HG03457 (cell line): ENCODE measurements at regions not wholly inside any gene's neighbourhood (a gene's known extent, or its start where the extent isn't known, plus 50 kb on each side); places are given as distances from the start of the nearest gene placed in this dataset.
"Not testable (repeated sequence)": the region's sequence is repeated elsewhere in the genome, so short reads cannot be mapped to it uniquely, and the experiment has no call there.

Experiments
- ATAC-seq: cut with Tn5 transposase; IDR thresholded peaks from one replicate; pipeline ENCODE4 v1.9.1; 2021; ENCODE audit warnings: moderate number of reproducible peaks; ENCODE audit not compliant: unreplicated experiment

DNA sequence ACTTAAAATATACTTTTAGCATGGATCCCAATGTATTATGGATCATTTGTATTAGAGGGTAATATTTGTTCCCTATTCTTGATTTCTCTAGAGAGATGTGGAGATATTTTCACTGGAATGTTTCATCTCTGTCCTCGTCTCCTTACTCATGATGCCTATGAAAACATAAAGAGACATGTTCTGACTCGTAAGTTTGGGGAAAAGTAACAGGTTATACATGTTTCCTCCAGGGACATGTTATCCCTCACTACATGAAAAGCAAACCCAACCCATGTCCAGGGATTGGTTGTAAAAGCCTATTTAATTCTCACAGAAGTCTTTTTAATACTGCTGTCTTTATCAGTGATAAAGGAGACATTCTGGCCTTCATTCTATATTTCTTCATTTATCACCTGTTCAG, 621.4 kb downstream of the GABRG1 start:
- ATAC-seq, result no peak

DNA sequence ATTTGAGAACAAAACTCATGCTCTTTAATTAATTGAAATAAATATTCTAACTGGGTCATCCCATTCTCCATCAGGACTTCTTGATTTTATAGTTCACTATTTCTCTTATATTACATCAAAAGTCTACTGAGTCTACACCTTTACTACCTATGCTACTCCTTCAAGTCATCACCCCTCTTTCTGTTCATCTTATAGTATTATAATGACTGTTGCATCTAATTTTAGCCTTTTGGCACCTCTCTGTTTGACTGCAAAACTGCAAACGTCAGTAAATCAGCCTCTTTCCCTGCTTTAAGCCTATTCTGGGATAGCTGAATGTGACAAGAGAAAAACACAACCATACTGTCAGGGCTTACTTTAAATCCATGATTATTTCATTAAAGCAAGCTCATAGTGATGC, 639.1 kb downstream of the GABRG1 start:
- ATAC-seq, result no peak

DNA sequence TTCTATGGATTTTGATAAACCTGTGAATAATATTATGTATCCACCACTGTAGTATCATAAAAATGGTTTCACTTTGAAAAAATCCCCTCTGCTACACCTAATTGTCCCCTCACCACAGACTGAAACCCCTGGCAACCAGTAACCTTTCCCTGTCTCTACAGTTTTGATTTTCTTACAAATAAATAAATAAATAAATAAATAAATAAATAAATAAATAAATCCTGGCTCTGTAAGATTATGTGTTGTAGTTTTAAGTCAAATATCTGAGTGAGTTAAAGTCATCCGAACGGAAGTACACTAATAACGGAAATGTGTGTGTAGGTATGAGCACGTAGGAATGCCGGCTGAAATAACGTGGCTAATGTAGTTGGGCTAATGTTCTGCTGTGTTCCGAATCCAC, 641.5 kb downstream of the GABRG1 start:
- no peak for ATAC-seq

DNA sequence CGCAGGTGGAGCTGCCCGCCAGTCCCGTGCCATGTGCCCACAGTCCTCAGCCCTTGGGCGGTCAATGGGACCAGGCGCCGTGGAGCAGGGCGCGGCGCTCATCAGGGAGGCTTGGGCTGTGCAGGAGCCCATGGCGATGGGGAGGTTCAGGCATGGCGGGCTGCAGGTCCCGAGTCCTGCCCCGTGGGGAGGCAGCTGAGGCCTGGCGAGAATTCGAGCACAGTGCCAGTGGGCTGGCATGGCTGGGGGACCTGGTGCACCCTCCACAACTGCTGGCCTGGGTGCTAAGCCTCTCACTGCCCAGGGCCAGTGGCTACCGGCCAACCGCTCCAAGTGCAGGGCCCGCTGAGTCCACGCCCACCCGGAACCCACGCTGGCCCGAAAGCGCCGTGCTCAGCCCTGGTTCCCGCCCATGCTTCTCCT, 646.5 kb downstream of the GABRG1 start:
- no peak for ATAC-seq

DNA sequence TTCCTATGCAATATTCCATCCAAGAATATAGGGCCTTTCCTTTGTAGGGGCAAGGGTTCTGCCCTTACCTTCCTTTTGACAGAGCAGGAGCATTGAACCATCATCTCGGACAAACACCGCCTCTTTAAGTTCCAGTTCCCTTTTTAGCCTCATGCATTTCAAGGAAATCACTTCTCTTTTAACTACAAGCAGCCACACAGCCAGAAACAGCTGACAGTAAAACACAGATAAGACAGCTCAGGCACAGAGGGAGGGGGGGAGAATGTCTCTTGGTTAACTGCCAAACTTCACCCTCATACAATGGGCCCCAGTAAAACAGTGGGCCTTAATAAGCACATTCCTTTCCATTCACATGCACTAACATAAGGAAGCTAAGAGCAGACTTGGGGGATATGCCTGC, 648.3 kb downstream of the GABRG1 start:
- no peak for ATAC-seq

DNA sequence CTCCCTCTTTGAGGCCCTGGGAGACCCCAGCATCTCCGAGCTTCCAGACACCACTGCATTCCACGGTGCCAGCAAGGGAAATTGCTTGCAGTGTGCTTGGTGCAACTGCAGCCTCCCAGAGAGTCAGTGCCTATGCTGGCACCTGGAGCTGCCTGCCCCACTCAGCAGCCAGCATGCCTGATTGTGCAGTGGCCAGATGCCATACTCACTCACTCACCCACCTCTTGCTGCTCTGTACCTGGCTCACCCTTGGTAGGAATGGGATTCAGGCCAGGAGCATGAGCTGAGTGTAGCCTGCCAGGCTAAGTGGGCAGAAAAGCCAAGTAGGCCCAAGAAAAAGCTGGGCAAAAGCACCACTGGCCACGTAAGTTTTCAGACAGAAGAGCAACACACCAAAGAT, 651.4 kb downstream of the GABRG1 start:
- no peak for ATAC-seq

DNA sequence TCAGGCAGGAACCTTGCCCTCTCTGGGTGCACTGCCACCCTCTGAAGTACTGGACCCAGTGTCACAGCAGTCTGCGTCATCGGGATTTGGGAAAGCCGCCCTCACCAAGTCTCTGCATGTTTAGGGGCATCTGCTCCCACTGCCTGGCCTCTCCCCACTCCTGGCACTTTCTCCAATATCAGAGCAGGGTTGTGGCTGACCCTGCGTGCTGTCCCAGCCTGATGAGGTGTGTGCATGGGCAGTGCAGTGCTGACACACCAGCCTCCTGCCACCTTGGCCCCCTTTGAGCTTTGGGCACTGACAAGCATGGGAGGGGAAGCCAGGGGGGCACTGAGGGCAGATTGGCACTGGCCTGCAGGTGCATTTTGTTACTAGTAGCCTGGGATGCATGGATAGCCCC, 652.5 kb downstream of the GABRG1 start:
- ATAC-seq, result no peak

DNA sequence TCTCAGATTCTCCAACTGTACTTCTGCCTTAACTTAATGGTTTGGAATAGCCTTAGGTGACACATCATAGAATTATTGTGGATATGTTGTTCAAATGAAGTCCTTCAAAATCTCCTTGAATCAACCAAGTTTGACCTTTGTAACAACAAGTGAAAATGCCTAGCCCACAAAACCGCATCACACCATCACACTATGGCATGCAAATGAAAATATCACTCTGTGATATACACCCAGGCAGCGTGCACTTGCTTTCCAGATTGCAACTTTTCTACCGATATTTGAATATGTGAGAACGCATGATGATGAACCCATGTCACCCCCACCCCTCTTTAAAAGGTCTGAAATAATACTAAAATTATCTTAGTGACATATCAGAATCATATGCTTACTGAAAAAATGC, 656.7 kb downstream of the GABRG1 start:
- no peak for ATAC-seq

DNA sequence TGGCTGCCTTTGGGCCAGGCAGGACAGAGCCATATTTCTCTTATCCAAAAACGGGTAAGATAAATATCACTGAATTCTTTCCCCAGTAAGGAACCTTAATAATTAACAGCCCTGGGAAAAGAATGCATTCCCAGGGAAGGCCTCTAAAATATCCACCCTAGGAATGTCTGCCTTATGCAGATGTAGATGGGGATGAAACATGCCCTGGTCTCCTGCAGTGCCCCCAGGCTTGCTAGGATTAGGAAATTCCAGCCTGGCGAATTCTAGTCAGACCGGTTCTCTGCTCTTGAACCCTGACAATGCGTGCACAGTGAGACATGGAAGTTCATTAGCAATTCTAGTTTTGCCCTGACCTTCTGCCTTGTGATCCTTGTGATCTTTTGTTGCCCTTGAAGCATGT, 663.7 kb downstream of the GABRG1 start:
- not testable (repeated sequence) for ATAC-seq

DNA sequence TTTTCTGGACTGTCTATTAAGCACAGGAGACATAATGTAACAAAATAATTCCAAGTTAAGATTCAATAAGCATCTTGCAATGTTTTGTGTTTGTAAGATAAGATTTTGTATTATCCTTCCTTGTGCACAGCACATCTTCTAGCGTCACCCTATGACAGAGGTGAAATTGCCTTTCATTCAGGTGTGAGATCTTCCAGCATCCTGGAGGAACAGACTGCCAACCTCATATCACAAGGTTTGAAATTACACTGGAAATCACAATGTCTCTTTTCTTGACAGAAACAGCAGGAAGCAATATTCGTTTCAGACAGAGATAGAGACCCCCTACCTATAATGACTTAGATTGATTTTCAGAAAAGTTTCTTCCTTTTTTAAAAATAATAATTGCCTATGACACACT, 668.6 kb downstream of the GABRG1 start:
- ATAC-seq, result no peak

DNA sequence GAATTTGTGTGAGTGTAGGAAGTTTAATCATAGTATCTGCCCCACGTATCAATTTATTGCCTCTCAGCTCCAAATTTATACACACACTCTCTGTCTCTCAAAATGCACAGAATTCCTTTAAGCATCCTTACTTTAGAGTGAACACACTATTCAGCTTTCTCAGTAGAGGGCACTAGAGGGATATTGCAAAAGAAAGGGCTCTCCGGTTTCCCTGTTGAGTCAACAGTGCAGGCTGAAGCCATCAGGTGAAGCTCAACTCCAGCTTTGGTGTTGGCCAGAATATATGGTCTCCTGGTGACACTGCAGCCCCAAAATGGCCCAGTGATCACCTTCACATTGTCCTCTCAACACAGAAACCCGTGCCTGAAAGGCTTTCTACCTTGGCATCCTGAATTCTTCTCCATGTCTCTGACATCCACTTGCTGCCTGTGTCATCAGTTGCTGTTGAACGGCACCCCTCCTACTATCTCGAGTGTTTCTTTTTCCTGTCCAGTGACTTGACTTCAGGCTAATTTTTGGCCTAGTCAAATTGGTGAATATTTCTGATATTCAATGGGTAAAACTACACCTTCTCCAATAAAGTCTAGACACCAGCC, 670.5 kb downstream of the GABRG1 start:
- ATAC-seq, result no peak

DNA sequence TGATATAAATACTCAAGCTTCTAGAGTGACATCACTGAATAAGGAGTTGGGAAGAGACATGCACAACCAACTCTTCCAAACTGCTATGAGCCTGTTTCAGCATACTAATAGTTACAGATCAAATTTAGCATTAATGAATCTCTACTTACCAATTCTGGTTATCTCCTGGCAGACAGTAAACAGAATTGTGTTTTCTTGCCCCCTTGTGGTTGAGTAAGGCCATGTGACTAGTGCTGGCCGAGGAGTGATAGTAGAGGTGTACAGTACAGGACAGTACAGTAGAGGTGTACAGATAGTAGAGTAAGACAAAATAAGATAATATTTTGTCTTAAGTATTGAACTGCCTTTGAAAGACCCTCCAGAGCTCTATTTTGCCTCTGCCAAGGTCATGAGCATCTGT, 681.4 kb downstream of the GABRG1 start:
- ATAC-seq, result no peak

DNA sequence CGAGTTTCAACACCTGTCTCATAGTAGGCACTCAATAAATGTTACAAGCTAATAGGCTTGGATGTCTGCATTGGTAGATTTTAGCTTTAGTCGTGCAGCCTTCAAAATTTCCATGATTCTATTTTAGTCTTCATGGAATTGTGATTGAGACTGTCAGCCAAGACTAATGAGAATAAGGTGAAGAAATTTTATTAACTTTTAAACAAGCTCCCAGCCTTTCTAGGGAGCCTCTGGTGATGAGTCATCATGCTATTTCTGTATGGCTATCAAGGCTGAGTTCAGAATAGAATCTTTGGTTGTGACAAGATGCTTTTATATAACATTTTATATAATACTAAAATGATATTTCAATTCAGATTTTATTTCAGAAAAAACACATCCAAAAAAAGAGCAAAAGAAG, 685.8 kb downstream of the GABRG1 start:
- no peak for ATAC-seq

DNA sequence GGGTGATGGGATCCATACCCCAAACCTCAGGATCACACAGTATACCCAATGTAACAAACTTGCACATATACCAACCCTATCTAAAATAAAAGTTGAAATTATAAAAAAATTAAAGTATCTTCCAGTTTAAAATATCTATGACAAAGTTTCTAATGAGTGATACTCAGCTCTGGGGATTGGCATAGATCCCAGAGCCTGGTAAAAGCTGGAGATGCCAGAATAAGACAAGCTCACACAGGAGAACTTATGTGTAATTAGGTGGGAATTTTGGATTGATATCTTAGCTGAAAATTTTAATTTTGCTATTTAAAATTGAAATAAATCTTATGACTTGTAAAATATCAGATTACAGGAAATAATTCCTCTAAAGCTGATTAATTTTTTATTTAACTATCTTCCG, 686.5 kb downstream of the GABRG1 start:
- ATAC-seq, result no peak

DNA sequence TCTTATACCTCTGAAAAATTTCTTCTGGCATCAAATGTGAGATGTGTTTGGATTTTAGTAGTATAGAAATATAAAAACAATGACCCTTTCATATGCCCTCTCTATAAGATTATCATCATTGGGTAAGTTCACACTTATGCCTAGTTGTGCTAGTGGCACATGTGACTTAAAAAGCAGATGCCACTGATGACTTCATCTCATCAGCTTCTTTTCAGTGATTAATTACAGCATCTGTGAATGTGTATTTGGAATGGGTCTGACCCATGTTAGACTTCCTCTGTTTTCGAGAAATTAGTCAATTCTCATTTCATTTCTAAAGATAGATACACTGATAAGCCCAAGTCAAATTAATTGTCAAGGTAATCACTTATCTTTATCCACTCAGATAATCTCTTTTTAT, 698.7 kb downstream of the GABRG1 start:
- ATAC-seq, result no peak

DNA sequence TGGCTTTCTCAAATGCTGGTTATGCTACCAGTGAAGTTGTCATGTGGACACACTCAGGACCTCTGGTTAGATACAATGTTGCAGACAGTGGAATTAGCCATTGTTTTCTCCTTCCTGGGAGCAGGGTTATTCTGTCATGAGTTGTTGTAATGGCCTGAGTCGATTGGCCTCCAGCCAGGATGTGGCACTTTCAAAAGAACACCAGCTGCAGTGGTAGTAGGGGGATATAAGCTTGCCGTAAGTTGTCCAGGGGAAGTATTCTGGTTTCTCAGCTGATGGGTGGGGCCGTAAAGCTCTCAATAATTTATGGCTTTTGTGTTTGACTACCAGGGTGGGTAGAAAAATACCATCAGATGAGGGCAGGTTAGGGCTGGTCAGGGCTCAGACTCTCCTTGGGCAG, 697.5 kb upstream of the GNPDA2 start:
- ATAC-seq, result no peak

DNA sequence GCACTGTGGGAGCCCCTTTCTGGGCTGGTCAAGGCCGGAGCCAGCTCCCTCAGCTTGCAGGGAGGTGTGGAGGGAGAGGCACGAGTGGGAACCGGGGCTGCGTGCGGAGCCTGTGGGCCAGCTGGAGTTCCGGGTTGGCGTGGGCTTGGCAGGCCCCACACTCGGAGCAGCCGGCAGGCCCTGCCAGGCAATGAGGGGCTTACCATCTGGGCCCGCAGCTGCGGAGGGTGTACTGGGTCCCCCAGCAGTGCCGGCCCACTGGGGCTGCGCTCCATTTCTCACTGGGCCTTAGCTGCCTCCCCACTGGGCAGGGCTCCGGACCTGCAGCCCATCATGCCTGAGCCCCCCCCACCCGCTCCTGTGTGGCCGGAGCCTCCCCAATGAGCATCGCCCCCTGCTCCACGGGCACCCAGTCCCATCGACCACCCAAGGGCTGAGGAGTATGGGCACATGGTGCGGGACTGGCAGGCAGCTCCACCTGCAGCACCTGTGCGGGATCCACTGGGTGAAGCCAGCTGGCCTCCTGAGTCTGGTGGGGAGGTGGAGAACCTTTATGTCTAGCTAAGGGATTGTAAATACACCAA, 693.8 kb upstream of the GNPDA2 start:
- not testable (repeated sequence) for ATAC-seq

DNA sequence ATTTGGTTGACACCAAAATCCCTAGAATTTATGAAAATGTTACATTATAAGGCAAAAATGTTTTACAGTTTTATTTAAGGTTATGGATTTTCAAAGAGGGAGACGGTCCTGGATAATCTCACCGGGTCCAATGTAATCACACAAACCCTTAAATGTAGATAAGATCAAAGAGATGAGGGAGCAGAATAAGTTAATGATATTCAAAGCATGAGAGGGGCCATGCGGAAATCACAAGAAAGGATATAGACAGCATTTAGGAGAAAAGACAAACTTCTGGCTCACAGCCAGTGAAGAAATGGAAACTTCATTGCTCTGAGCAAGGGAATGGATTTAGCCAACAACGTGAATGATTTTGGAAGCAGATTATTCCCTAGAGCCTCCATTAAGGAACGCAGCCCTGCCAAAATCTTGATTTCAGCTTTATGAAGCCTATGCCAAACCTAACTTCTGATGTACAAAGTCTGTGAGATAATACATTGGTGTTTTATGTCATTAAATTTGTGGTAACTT, 684.4 kb upstream of the GNPDA2 start:
- no peak for ATAC-seq

DNA sequence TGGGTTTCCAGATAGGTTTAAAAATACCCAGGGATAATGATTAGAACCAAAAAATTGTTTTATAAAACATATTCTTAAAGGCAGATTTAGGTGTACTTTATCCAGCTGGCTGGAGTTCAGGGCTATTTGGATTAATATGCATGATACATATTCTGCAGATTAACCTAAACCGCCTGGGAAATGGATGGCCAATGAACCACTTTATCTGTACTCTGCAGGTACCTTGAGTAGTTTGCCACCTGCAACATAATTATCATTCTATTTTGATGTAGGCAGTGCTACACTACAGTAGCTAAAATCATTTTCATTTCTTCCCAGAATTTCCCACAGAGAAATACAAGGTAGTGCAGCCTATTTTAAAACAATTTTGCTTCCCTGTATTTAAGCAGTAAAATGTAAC, 683.2 kb upstream of the GNPDA2 start:
- ATAC-seq, result no peak

DNA sequence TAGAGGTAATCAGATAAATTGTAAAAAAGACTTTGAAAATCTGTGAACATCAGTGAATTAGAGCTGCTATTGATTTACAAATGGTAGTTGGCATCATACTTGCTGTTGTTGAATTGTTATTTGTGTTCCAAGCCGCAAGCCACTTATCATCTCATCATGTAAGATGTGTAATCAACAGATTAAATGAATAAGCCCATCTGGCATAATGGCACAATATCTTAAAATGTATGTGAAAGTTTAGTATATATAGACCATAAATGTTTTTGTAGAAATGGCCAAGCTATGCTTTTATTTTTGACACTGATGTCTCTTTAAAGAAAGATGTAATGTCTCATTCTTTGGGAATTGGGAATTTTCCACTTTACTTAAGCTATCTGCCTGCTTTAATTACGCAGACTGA, 682.6 kb upstream of the GNPDA2 start:
- no peak for ATAC-seq

DNA sequence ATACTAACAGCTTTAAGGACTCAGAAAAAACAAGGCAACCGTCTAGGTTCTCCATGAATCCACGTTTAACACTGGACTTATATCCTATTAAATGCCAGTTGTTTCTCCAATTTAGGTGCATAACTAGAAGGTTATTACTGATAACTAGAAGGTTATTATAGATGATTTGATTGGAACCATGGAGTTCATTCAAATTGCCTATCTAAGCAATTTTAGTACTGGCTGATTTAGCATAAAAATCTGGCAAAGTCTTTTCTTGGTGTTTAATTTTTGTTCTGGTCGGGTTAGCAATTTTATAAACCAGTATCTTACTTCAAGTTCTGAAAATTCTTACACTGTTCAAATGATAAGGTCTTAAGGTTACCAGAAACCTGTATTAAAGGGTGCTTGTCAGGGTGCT, 672.8 kb upstream of the GNPDA2 start:
- no peak for ATAC-seq

DNA sequence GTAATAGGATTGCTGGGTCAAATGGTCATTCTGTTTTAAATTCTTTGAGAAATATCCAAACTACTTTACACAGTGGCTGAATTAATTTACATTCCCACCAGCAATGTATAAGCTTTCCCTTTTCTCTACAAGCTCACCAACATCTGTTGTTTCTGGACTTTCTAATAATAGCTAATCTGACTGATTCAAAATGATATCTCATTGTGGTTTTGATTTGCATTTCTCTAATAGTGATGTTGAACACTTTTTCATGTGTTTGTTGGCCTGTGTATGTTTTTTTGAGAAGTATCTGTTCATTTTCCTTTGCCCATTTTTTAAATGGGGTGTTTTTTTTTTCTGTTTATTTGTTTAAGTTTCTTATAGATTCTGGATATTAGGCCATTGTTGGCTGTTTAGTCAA, 659.0 kb upstream of the GNPDA2 start:
- ATAC-seq, result no peak

DNA sequence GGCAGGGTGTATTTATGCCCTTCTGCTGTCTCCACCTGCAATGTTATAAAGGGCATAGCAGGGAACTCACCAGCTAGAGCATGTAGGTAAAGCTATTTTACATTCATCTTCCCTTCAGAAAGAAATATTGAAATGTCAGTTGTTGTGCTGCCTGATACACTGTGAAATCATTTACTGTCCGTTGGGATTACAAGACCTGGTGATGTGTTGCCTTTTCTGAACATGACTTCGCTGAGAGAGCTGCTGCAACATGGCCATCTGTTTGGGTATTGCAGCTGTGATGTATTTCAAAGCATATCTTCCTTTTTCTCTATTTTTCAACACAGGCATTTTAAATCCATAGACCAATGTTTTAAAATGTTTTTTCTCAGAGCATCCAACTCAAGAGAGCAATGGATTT, 644.1 kb upstream of the GNPDA2 start:
- ATAC-seq, result no peak
